ENCODE measurements at regions not wholly inside any gene's neighbourhood (a gene's known extent, or its start where the extent isn't known, plus 50 kb on each side); places are given as distances from the start of the nearest gene placed in this dataset.

GRCh38 chr3:22627993-22628499 is 575.1 kb upstream of the UBE2E2 start (continued):
- TF ChIP-seq USF2 (IDR thresholded peaks at IDR 0.05; ENCODE audit: low read length) (no peak), POU5F1 (IDR thresholded peaks at IDR 0.05; ENCODE audit: low read depth, low read length) (no peak), EZH2 (IDR thresholded peaks at IDR 0.05; ENCODE audit: low read depth, low read length, severe bottlenecking) (no peak), KDM1A (IDR thresholded peaks at IDR 0.05; ENCODE audit: borderline replicate concordance, low read length) (no peak), TAF1 (IDR thresholded peaks at IDR 0.05; ENCODE audit: low read depth, low read length) (no peak)

Measured in H1 (cell line).